ENCODE measurements at regions not wholly inside any gene's neighbourhood (a gene's known extent, or its start where the extent isn't known, plus 50 kb on each side); places are given as distances from the start of the nearest gene placed in this dataset.
"Not testable (repeated sequence)": the region's sequence is repeated elsewhere in the genome, so short reads cannot be mapped to it uniquely, and the experiment has no call there.

DNA sequence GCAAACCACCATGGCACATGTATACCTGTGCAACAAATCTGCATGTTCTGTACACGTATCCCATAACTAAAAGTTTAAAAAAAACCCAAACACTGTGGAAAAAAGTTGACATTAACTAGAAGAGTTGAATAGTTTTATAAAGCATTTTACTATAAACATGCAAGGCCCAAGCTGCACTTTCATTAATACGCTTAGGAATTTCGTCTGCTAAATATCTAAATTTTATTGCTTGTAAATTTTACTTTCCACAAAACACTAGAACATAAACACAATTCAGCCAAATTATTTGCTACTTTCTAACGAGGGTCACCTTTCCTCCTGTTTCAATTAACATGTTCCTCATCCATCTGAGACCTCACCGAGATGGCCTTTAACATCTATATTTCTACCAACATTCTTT, 74.4 kb upstream of the MAN1A1 start:
- no peak for DNase-seq

DNA sequence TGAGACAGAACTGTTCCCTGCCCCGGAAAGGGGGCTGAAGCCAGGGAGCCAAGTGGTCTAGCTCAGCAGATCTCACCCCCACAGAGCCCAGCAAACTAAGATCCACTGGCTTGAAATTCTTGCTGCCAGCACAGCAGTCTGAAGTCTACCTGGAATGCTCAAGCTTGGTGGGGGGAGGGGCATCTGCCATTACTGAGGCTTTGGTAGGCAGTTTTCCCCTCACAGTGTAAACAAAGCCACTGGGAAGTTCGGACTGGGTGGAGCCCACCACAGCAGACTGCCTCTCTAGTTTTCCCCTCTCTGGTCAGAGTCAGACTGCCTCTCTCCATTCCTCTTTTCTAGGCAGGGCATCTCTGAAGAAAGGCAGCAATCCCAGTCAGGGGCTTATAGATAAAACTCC, 68.5 kb upstream of the MAN1A1 start:
- DNase-seq, result not testable (repeated sequence)

DNA sequence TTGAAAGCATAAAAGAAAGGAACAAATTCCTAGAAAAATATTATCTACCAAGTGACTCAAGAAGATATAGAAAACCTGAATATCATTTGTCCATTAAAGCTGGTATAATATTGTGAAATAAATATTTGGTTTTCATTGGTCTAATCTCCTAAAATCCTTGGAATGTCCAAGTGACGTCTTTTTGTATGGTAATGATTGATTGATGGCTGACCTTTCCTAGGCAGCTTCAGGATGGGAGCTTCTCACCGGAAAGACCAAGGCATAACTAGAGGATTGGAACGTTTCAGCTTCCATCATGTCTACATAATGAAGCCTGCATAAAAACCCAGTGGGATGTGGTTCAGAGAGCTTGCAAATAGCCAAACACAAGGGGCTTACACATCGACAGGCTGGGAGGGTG, 57.6 kb upstream of the MAN1A1 start:
- no peak for DNase-seq

DNA sequence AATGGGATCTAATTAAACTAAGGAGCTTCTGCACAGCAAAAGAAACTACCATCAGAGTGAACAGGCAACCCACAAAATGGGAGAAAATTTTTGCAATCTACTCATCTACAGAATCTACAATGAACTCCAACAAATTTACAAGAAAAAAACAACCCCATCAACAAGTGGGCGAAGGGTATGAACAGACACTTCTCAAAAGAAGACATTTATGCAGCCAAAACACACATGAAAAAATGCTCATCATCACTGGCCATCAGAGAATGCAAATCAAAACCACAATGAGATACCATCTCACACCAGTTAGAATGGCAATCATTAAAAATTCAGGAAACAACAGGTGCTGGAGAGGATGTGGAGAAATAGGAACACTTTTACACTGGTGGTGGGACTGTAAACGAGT, 55.6 kb upstream of the MAN1A1 start:
- not testable (repeated sequence) for DNase-seq

Measured in NCI-H510A (cell line).